Spleen (tissue), 11 donors: ENCODE measurements at regions not wholly inside any gene's neighbourhood (a gene's known extent, or its start where the extent isn't known, plus 50 kb on each side); places are given as distances from the start of the nearest gene placed in this dataset.

Source experiments
- DNase-seq: peaks from one replicate; pipeline ENCODE4 v3.0.0-alpha.2; 2020
- H3K27ac ChIP-seq, 8 donors: fragments of 200-600 bp; sonication (generic) in 7 of 8; 1 replicate in 4 of 8; 2 replicates in 4 of 8; pipeline versions ENCODE4 v1.5.0 to v1.8.0; 2016 to 2021; ENCODE audit warnings: inconsistent platforms in 4 of 8, mild to moderate bottlenecking in 4 of 8, moderate library complexity in 1 of 8
- H3K27me3 ChIP-seq, 7 donors: fragments of 200-600 bp; sonication (generic) in 6 of 7; replicated peaks in 1 of 7; 1 replicate in 4 of 7; 2 replicates in 3 of 7; pipeline versions ENCODE4 v1.5.0 to v1.8.0; 2016 to 2021; ENCODE audit warnings: inconsistent platforms in 3 of 7, mild to moderate bottlenecking in 1 of 7
- H3K36me3 ChIP-seq, 6 donors: fragments of 200-600 bp; sonication (generic) in 5 of 6; 1 replicate in 4 of 6; 2 replicates in 2 of 6; pipeline versions ENCODE4 v1.5.0 to v1.8.0; 2016 to 2021; ENCODE audit warnings: inconsistent platforms in 2 of 6
- H3K4me1 ChIP-seq, 6 donors: fragments of 200-600 bp; sonication (generic) in 5 of 6; 1 replicate in 3 of 6; 2 replicates in 3 of 6; pipeline versions ENCODE4 v1.5.0 to v1.8.0; 2016 to 2021; ENCODE audit warnings: inconsistent platforms in 3 of 6
- H3K4me3 ChIP-seq, 8 donors: fragments of 200-600 bp; sonication (generic) in 7 of 8; 1 replicate in 4 of 8; 2 replicates in 4 of 8; pipeline versions ENCODE4 v1.5.0 to v1.8.0; 2016 to 2021; ENCODE audit warnings: inconsistent platforms in 4 of 8, mild to moderate bottlenecking in 4 of 8, moderate library complexity in 2 of 8
- H3K9me3 ChIP-seq, 8 donors: fragments of 200-600 bp; sonication (generic) in 7 of 8; 1 replicate in 4 of 8; 2 replicates in 4 of 8; pipeline versions ENCODE4 v1.5.0 to v1.8.0; 2016 to 2021; ENCODE audit warnings: inconsistent platforms in 4 of 8
- POLR2A ChIP-seq, 3 donors: fragments of 450-650 bp; IDR thresholded peaks; one replicate each; pipeline ENCODE4 v1.5.1; 2017; ENCODE audit warnings: antibody characterized with exemption in 3 of 3, mild to moderate bottlenecking in 1 of 3
- POLR2AphosphoS5 ChIP-seq, 3 donors: sonication (generic); formaldehyde crosslinking; IDR thresholded peaks; one replicate each; pipeline ENCODE4 v1.5.1; 2017; ENCODE audit warnings: antibody characterized with exemption in 3 of 3
- WGBS, 5 donors: extraction: QIAGEN DNeasy Blood & Tissue Kit in 3 of 5; methylation state at CpG; one replicate each; pipeline versions ENCODE4 v1.1.5 to v1.1.7; 2013 to 2018; 5-methylcytosine and 5-hydroxymethylcytosine counted together
- intact Hi-C: fragments of 100-400 bp; cut with DNase I; formaldehyde crosslinking; loops from one replicate; pipeline ENCODE4 v1.15.0; 2023; ENCODE audit warnings: low total_unique reads
- TF ChIP-seq, protein P1 (sequence below), 11 experiments: fragments of 200-600 bp in 7 of 11; fragments of 450-650 bp in 4 of 11; sonication (generic) in 4 of 11; IDR thresholded peaks in 8 of 11; conservative IDR thresholded peaks in 3 of 11; 1 replicate in 7 of 11; 2 replicates in 4 of 11; pipeline versions ENCODE4 v1.4.0 to v1.8.0; 2016 to 2021; ENCODE audit warnings: antibody characterized with exemption in 11 of 11, inconsistent platforms in 4 of 11, mild to moderate bottlenecking in 1 of 11
- donor health status: healthy with polysubstance abuse.
- donor health status: DM: no; HTN: no; CAD: no; lungs with moderate emphysema.
- donor health status: DM: no; HTN: no; CAD: no.
- donor health status: Bipolar disorder and iron deficiency.
- donor health status: healthy.
- donor health status: DM: no; HTN: no; CAD: no.
- donor health status: DM: yes; HTN: yes; CAD: no.

DNA sequence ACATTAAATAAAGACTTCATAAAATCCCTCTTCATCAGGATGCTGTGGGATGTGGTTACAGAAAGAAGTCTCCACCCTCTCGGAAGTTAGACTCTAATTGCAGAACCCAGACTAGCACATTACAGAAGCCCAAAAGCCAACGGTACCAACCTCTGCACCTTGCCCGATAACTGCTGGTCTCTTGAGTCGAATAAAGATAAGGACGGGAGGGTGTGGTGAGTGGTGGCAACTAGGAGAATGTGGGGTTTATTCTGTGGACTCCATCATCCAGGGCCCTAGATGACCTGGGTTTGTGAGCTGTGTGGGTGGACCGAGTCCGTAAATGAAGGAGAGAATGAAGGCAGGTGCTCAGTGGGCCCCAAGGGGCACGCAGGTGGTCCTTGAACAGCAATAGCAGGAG, 462.8 kb upstream of the ID2 start:
- H3K27me3 ChIP-seq, result no peaks in the 10 kb centered on the region
- H3K4me3 ChIP-seq, result no peak overlapping the region
- intact Hi-C loops, result no loop called here
- TF ChIP-seq POLR2A (IDR thresholded peaks at IDR 0.05) (no peak), POLR2AphosphoS5 (IDR thresholded peaks at IDR 0.05) (no peak)
- TF ChIP-seq, protein P1, sequence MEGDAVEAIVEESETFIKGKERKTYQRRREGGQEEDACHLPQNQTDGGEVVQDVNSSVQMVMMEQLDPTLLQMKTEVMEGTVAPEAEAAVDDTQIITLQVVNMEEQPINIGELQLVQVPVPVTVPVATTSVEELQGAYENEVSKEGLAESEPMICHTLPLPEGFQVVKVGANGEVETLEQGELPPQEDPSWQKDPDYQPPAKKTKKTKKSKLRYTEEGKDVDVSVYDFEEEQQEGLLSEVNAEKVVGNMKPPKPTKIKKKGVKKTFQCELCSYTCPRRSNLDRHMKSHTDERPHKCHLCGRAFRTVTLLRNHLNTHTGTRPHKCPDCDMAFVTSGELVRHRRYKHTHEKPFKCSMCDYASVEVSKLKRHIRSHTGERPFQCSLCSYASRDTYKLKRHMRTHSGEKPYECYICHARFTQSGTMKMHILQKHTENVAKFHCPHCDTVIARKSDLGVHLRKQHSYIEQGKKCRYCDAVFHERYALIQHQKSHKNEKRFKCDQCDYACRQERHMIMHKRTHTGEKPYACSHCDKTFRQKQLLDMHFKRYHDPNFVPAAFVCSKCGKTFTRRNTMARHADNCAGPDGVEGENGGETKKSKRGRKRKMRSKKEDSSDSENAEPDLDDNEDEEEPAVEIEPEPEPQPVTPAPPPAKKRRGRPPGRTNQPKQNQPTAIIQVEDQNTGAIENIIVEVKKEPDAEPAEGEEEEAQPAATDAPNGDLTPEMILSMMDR (IDR thresholded peaks at IDR 0.05 in 8 of 11, conservative IDR thresholded peaks at IDR 0.05 in 3 of 11), result no peak
- H3K9me3 ChIP-seq, result no peaks in the 10 kb centered on the region
- H3K36me3 ChIP-seq, result no peaks in the 10 kb centered on the region
- 79 to 96% (median 94%) methylated on average over 8 of the region's 8 CpGs for WGBS, 5 donors
- DNase-seq, result no peak
- peaks cover 0 to 11% (median 3%) of the 10 kb centered on the region in 6 donors for H3K4me1 ChIP-seq
- no peak overlapping the region for H3K27ac ChIP-seq

DNA sequence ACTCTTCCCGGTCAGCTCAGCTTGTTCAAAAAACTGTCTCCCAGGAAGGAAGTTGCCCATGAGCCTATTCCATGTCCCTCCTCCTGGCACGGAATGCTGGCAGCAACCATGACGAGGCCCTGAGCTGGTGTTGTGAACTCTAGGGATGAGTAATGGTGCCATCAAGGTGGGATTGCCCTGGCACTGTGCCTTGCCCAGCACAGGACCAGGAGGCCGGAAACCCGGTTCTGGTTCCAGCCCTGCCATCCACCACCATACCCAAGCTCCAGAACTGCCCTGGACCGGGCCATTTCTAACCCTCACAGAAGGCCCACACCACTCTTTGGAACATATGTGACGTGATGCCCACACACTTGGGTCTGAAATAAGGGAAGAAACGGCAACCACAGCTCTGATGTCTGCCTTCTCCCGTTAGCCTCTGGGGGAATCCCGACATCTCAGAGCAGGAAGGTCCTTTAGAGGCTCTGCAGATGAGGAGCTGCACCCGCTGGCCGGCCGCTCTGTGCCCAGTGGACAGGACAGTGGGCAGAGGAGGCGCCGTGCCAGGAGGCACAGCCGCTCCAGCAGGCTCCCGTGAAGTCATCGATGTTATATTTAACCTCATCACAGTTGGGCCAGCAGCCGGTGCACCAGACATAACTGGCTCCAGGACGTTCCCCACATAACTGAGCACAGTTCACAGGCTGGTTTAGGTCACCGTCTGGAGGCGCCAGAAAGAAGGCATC, 462.1 kb upstream of the ID2 start:
- Histone ChIP-seq H3K27me3 (no peaks in the 10 kb centered on the region), H3K9me3 (no peaks in the 10 kb centered on the region), H3K4me1 (peaks cover 0 to 11% (median 3%) of the 10 kb centered on the region in 6 donors), H3K4me3 (no peak overlapping the region), H3K27ac (no peak overlapping the region), H3K36me3 (no peaks in the 10 kb centered on the region)
- intact Hi-C loops, result no loop called here
- TF ChIP-seq POLR2A (IDR thresholded peaks at IDR 0.05), result no peak
- TF ChIP-seq POLR2AphosphoS5 (IDR thresholded peaks at IDR 0.05), result no peak
- TF ChIP-seq, protein P1 (IDR thresholded peaks at IDR 0.05 in 8 of 11, conservative IDR thresholded peaks at IDR 0.05 in 3 of 11), result no peak
- 89 to 93% (median 92%) methylated on average over 15 to 22 of the region's 22 CpGs for whole genome bisulfite sequencing, 5 donors
- no peak for DNase-seq

DNA sequence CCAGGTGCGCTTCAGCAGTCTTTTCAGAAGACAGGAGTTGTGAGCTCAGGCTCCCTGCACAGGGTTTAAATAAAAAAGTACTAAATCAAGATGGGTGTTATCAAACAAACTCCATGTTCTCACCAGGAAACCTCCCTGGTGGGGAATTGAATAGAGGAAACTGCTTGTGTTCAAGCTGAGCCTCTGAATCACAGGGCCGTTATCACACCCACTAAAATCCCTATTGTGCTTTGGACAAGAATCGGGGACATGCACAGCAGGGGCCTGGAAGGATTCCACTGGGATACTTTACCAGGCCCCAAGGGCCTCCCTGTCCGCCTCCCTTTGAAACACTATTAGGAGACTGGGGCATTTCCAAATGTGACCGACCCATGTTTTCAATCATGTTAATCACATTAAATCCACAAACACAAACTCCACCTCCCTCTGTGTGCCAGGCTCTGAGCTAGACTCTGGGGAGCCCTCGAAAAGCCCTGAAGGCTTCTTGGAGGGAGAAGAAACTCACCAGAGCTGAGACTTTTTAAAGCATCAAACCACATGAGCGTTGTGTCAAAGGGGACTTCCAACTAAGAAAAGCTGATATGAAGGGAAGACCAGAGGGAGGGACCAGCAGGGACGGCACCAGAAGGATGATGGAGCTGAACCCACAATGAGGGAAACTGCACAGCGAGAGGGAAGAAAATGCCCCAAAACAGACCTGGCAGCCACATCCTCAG, 458.7 kb upstream of the ID2 start:
- 85 to 91% (median 90%) methylated on average over 9 of the region's 9 CpGs for WGBS, 5 donors
- DNase-seq, result no peak
- TF ChIP-seq, protein P1 (IDR thresholded peaks at IDR 0.05 in 8 of 11, conservative IDR thresholded peaks at IDR 0.05 in 3 of 11), result no peak
- no peak for TF ChIP-seq POLR2A (IDR thresholded peaks at IDR 0.05)
- no peak for TF ChIP-seq POLR2AphosphoS5 (IDR thresholded peaks at IDR 0.05)
- Histone ChIP-seq H3K9me3 (no peaks in the 10 kb centered on the region), H3K4me1 (peaks cover 0 to 6% (median 0%) of the 10 kb centered on the region in 6 donors), H3K27ac (no peak overlapping the region), H3K4me3 (no peak overlapping the region), H3K27me3 (no peaks in the 10 kb centered on the region), H3K36me3 (no peaks in the 10 kb centered on the region)
- intact Hi-C loops, result no loop called here

DNA sequence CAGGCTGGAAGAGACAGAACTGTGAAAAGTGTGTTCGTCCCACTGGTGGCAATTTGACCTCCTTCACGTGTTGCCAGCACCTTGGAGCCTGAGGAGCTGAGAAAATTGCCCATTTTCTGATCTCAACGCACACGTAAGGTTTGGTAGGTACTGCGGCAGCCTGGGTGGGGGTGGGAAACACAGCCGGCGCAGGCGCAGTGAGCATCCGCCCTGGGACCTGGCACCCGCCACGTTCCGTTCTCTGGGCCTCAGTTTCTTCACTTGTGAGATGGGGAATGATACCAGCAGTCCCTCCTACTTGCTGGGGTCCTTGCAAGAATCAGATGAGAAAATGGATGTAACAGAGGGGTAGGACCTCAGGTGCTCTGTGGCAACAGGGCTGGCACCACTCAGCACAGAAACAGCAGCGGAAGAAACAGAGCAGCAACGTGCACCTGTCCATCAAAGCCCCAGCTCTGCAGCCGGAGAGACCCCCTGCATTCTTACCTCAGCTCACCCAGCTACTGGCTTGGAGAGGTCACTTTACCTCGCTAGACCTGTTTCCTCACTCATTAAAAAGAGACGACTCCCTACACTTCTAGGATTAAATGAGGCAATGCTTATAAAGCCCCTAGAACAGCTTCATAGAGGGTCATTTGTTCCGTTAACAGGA, 458.0 kb upstream of the ID2 start:
- no peaks in the 10 kb centered on the region for H3K27me3 ChIP-seq
- no peaks in the 10 kb centered on the region for H3K9me3 ChIP-seq
- 93 to 96% (median 94%) methylated on average over 18 of the region's 18 CpGs for whole genome bisulfite sequencing, 5 donors
- intact Hi-C loops, result no loop called here
- no peaks in the 10 kb centered on the region for H3K36me3 ChIP-seq
- no peak overlapping the region for H3K27ac ChIP-seq
- no peak overlapping the region for H3K4me3 ChIP-seq
- no peak for TF ChIP-seq POLR2AphosphoS5 (IDR thresholded peaks at IDR 0.05)
- TF ChIP-seq, protein P1 (IDR thresholded peaks at IDR 0.05 in 8 of 11, conservative IDR thresholded peaks at IDR 0.05 in 3 of 11), result no peak
- TF ChIP-seq POLR2A (IDR thresholded peaks at IDR 0.05), result no peak
- H3K4me1 ChIP-seq, result peaks cover 0 to 6% (median 0%) of the 10 kb centered on the region in 6 donors
- no peak for DNase-seq
